Glomerular visceral epithelial cell (primary cell): ENCODE measurements at regions not wholly inside any gene's neighbourhood (a gene's known extent, or its start where the extent isn't known, plus 50 kb on each side); places are given as distances from the start of the nearest gene placed in this dataset.
A peak's percentile ranks its signal among the peaks of the same experiment; 100 is the strongest.

Source experiments
- DNase-seq: peaks from one replicate; pipeline ENCODE4 v3.0.0-alpha.2; 2016; ENCODE audit errors: extremely low spot score

DNA sequence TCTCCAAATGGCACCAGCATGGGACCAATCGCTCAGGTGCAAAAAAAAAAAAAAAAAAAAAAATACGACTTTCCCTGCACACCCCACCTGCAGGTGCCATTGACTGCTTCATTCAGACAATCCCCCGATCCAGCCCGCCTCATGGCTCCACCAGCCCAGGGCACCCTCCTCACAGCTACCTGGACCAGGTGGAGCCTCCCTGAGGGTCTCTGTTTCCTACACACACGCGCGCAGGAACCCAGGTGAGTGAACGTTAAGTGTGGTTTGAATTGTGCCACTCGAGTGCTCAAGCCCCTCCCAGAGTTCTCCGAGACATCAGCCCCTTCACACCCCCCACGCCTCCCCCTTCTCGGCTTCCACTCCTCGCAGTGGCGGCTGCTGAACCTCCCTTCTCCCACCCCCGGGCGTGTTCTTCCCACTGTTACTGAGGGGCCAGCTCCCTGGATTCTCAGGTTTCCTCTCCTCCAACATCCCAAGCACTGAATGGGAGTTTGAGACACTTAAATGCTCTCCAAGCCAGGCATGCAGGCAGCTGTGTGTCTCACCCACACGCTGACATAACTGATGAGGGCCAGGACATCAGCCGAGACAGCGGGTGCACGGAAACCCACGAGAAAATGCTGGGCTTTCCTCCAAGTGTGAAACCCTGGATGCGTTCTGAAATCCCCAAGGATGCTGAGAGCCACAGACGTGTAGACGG, 88.8 kb upstream of the SNTG2 start:
- DNase-seq = no peak

DNA sequence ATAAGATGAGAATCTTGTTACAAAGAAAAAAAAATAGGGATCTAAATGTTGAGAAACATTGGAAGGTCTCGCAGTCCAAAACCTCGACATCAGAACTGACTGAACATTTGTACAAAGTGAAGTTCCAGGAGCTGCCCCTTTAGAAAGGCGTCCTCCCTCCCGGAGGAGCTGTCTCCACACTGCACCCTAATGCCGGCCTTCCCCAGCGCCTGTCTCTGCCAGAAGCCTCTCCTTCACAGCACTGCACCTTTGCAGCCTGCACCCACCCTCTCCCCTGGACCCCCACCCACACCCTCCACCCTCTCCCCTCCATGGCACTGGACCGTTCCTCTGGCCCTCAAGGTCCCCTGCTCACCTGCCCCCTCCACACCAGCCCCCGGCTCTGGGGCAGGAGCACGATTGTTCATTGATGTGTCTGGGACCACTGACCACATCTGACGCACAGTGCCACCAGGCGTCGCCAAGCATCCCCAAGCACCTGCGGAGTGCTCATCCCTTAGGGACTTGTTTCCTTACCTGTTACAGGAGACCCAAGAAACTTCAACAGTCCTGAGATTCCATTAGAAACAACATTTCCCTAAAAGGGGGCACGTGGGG, 90.3 kb upstream of the SNTG2 start:
- no peak for DNase-seq

DNA sequence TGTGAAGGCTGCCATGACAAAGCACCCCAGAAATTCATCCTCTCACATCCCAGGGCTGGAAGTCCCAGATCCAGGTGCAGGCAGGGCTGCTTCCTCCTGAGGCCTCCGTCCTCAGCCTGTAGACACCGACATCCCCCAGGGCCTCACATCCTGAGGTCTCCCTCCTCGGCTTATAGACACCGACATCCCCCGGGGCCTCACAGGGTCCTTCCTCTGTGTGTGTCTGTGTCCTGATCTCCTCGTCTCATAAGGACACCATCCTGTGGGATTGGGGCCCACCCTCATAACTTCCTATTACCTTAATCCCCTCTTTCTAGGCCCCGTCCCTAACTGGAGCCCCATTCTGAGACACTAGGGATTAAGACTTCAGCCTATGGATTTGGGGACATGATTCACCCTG, 92.0 kb upstream of the SNTG2 start:
- DNase-seq = no peak

DNA sequence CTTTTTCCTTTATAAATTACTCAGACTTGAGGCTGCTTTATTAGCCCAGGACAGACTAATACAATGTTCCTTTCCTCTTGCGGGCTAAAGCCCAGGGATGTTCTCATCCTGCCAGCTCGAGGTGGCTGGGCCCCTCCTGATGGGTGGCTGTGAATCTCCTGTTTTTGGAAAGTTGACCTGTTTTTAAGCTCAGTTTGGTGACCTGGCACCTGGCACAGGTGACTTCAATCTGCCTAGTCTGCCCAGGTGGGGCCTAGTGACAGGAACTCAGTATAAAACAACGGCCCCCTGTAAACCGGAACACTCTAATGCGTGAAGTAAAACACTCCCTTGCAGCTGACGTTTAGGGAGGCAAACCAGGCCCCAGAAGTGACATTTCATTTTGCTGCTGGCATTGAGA, 92.7 kb upstream of the SNTG2 start:
- DNase-seq = no peak

DNA sequence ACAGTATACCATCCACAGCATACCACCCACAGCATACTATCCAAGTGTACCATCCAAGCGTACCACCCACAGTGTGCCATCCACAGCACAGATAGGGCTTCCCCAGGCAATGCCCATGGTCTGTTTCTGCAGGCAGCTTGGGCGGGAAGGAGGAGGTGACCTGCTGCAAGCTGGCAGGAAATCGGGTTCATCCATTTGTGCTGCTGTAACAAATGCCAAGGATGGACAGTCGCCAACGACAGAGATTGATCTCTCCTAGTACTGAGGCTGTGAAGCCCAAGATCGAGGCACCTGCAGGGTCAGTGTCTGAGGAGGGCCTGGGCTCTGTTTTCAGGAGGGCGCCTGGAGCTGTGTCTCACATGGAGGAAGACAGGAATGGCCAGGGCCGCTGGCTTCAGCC, 93.6 kb upstream of the SNTG2 start:
- no peak for DNase-seq

DNA sequence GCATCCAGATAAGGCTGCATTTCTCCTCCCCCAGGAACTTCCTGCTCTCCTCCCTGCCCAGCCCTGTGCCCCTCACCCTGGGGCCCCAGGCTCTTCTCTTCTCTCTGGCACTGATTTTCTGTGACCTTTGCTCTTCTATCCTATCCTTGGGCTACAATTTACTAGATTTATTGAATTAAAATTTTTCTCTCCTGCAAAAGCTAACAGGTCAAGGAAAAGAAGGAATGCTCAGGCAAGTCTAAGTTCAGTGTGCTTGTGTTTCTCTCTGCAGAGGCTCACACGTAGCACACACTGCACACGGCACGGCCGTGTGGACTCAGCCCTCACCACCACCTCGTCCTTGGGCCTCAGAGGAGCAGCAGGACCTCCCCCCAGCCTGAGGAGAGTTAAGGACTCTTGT, 94.2 kb upstream of the SNTG2 start:
- DNase-seq = no peak

DNA sequence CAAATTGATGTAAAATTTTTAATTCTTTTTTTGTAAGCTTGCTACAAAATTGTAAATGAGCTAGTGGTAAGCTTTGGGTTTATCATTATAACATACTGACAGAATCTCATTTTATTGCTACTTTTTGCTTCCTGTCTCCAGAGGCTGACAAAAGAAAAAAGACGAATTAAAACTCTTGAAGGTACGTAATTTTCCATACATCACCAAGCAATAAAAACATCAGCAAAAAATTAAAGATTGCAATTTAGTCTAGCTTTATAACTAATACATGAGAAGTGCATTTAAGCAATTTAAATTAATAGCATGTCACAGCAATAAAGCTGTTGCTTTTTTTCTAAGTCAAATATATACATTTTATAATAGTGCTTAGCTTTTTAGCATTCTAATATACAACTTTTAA, 94.6 kb upstream of the SNTG2 start:
- no peak for DNase-seq

DNA sequence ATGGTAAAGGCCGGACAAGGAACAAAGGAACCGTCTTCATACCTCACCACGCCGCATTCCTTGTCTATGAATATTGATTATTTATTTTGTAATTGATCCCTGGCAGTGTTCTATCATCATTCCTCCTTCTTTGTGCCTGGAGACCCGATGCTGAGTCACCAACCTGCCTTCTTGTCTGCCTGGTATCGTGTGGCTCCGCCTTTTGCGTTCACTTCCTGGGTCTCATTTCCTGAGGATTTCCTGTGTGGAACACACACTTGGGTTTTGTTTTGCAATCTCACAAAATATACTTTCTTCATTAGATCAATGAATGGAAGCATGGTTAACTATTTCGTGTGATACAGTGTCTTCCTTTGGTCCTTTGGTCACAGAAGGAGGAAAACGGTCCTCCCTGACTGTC, 95.5 kb upstream of the SNTG2 start:
- DNase-seq = no peak

DNA sequence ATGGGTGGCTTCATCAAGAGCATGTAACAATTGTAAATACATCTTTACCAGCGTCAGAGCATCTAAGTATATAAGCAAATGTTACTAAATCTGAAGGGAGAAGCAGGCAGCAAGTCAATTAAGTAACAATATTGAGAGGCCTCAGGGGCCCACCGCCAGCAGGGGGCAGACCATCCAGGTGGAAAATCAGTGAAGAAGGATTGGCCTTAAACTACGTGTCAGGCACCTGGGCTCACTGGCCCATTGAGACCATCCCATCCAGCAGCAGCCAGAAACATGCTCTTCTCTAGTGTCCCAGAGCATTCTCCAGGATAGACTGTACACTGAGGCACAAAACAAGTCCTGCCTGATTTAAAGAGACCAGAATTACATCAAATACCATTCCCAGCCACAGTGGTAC, 96.2 kb upstream of the SNTG2 start:
- peak; percentile 5 for DNase-seq

DNA sequence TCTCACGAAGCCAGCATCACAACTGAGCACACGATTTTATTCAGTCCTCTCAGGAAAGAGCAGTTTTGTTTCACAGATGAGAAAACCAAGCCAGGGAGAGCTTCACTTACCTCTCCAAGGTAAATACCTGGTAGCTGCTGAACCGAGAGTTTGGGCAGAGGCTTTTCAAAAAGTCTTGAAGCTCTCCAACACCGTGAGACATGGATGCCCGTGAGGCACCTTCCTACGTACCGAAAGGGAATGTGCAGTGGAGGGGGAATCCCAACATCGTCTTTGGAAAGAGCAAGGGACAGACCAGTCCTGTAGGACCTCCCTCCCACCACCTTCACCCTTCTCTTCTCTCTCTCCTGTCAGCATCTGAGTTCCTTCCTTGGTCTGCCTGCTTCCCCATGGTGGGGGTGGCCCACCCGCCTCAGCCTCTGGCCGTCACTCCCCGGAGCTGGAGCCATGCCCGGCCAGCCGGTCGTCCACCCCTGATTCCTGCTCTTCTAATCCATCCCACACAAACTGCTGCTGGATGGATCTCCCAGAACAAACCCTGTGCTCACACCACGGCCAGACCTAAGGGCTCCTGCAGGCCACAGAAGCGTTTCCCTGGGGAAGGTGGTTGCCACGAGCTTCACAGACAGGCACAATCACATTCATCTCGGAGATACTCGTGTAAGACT, 97.3 kb upstream of the SNTG2 start:
- DNase-seq = no peak

DNA sequence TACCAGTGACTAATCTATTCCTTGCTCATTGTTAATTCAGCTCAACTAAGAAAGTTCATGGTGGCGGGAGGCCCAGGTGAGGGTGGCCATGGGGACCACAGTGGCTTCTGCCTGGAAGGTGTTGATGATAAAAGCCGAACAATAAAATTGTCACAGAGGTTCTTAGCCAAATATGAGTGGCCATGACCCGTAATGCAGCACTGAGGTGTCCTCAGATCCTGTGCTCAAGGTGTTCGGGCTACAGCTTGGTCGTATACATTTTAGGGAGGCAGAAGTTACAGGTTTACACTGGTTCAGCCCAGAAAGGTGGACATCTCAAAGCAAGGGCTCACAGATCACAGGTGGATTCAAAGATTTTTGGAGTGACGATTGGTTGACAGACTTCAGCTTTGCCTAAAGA, 98.5 kb upstream of the SNTG2 start:
- DNase-seq = no peak

DNA sequence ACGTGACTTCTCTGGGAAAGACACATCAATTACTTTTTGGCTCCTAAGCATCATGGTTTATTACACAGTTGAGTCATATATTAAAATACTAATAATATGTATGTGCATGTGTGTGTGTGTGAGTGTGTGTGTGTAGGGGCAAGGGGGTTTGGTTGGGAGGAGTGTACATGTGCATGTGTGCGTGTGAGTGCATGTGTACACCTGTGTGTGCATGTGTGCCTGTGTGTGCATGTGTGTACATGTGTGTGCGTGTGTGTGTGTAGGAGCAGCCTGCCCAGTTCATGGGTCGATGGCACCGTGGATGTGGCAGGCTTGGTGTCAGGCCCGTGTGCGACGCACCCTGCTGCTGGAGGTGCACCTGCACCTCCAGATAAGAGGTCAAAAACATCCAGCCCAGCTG, 99.0 kb upstream of the SNTG2 start:
- no peak for DNase-seq

DNA sequence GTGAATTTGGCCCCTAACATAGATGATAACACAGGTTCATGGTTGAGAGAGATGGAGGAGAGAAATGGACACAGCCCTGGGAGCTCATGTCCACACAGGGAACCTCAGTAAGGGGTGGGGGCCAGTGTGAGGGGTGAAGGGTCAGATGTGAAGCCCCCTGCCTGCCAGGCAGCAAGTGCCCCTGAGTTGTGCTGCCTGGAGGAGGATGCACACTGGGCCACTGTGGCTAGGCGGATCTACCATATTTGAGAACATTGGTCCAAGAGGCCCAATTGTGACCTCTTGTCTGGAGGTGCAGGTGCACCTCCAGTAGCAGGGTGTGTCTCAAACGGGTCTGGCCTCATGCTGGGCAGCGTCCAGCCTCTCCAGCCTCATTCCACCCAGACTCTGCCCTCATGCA, 99.6 kb upstream of the SNTG2 start:
- no peak for DNase-seq

DNA sequence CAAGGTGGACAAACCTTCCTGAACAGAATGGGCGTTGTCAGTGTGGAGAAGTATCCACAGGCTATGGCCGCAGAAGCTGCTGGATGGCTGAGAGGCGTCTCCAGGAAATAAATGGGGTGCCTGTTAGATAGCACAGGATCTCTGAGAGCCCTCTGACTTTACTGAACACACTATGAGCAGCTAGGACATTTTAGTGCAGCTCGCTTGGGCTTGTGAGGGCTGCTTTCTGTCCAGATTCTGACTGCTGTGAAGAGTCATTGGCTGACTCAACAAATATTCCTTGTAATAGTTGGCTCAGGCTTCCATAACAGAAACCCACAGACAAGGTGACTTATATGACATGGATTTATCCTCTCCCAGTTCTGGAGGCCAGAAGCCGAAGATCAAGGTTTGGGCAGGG, 100.2 kb upstream of the SNTG2 start:
- DNase-seq = no peak

DNA sequence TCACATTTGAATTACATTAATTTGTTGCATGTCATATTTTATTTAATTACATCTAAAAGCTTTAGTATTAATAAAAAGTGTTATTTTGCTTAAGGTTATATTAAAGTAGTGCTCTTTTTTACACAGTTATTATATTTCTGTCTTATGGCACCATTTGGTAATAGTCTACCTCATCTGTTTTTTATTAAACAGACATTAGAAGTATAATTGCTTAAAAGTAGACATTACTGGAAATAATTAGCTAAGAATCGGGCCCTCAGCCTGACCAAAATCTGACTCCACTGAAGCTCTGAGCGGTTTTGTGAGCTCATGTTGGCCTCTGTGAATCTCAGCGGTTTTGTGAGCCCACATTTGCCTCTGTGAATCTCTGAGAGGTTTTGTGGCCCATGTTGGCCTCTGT, 102.5 kb upstream of the SNTG2 start:
- DNase-seq = no peak

DNA sequence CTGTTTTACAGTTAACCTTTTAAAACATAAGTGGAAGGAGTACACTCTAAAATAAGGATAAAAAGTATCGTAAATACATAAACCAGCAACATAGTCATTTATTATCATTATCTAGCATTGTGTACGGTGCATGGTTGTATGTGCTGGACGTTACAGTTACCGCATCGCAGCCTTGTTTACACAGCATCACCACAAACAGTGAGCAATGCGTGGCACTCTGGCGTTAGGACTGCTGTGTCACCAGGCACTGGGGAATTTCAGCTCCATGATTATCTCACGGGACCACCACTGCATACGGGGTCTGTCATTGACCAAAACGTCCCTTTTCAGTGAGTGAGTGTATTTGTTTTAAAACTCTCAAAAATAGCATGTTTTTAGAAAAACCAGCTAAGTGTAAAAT, 103.0 kb upstream of the SNTG2 start:
- DNase-seq = no peak

DNA sequence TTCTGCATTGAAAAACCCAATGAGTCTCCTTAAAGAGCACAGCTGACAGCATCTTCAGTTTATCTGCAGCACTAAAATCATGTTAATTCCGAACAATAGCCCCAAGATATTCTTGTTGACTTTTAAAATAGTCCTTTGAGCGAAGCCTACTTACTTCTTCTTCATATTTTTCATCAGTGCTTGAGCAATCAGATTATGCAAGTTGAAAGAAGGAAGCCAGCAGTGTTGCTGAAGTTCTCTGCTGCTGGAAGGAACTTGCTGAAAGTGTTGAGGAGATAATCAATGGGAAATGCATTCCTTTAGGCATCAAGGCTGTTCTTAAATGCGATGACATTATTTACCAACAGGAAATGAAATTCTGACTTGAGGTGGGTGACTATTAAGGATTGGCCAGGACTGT, 105.9 kb upstream of the SNTG2 start:
- no peak for DNase-seq

DNA sequence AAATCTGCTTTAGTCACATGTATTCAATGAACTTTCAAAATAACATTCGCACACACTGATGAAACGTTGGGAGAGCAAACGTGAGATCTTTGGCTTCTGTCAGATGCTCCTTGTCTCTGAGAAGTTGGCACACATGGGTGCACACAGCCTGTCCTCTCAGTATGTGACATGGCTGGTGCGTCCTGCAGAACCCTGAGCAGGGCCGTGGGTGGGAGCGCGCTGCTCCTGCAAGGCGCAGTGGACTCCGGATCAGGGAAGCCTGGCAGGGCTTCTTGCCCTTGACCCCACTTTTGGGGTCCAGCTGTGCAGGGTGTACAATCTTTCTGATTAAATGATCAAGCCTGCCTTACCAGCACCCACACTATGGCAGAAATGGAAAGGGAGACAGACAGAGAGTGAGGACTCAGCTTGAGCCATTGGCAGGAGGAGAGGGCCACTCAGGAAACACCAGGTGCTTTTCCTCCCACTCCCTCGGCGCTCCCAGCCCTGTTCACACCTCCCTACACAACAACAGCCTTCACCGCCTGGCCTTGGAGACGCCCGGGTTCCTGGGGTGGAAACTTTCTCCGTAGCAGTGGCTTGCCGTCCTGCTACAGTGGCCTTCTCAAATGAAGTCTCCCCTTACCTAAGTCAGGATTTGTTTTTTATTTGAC, 108.4 kb upstream of the SNTG2 start:
- no peak for DNase-seq

DNA sequence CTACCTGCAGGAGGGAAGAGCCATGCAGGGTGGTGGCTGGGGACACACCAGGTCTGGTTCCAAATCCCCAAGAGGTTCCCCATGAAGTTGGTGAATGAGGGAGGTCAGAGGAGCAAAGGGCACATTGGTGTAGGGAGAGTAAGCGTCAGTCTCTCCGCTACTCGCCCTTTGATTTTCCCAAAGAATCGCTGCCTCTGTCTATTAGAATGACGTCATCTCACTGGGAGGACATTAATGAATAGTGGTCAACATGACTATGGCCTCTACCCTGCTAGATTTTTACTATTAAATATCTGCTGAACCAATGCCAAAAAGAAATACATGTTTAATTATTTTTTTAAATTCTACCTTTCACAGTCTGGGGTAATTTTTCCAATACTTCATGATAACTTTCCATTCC, 109.6 kb upstream of the SNTG2 start:
- no peak for DNase-seq

DNA sequence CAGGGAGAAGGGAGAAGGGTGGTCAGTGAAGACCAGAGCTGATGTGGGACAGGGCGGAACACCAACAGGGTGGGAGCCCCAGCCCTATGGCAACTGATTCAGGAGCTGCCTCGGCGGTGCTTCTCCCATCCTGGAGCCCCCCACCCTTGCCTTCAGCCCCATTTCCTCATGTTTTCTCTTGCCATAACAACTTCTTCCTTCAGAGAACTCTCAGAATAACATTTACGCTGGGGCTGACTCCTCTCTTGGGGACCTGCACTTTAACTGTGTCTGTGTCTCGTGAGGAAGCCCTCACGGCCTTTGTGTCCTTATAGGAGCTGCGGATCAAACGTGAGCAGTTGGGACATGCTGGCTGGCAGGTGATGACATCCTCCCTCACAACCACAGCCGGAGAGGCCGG, 116.4 kb upstream of the SNTG2 start:
- DNase-seq = no peak

DNA sequence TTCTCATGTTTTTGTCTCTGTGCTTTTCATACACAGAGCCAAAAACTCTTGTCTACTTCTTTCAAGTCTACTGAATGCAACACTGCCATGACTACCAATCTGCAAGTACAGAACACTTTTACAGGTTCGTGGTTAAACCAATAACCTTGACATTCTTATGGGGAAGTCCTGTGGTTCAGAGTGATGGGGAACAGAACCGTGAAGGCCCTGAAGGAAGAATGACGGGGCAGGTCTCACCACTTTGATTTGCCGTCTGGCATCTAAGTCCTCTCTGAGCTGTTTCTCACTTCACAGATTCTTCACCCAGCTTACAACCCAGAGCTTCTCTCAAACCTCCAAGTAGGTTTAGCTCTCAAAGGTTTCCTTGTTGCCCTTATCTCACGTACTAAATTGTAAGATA, 117.5 kb upstream of the SNTG2 start:
- DNase-seq = no peak

DNA sequence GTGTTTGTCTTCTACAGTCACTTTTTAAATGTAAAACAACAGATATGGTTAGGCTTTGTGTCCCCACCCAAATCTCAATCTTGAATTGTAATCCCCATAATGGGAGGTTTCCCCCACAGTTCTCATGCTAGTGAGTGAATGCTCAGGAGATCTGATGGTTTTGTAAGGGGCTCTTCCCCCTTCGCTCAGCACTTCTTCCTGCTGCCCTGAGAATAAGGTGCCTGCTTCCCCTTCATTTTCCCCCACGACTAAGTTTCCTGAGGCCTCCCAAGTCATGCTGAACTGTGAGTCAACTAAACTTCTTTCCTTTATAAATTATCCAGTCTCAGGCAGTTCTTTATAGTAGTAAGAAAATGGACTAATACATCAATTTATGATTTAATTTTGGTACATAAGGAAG, 118.0 kb upstream of the SNTG2 start:
- no peak for DNase-seq

DNA sequence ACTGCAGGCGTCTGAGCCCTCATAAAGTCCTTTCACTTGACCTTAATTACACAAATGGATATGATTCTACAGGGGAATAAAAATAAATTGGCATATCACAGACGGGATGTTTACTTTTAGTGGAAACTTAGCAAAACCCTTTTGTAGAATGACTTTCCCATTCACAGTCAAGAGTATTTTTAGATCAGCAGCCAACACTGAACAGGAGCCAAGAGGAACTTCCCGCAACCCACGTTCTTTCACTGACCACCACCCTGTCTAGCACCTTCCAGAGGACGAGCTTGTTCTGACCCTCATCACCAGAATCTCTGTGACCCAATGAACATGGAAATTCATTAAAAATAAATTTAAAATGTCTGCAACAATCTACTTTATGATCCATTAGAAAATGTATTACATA, 119.0 kb upstream of the SNTG2 start:
- DNase-seq = no peak
